B cell (primary cell): ENCODE measurements at regions not wholly inside any gene's neighbourhood (a gene's known extent, or its start where the extent isn't known, plus 50 kb on each side); places are given as distances from the start of the nearest gene placed in this dataset. TPM values are rescaled to one million over a fixed set of nuclear protein-coding genes. Genes with fewer than 3 reads are reported as not detected.
A peak's percentile ranks its signal among the peaks of the same experiment; 100 is the strongest.

ENCODE experiments used
- ATAC-seq: fragments of 200-7000 bp; cut with Tn5 transposase; one replicate; pipeline ENCODE4 v1.10.0; 2021; ENCODE audit warnings: low read depth, mild to moderate bottlenecking, moderate number of reproducible peaks, moderate library complexity
- CTCF ChIA-PET: fragments of 350-600 bp; sonication (Branson Sonifier 250); formaldehyde crosslinking; loops from one replicate; lab custom pipeline; 2021; ENCODE audit warnings: antibody characterized with exemption, inconsistent platforms; lab: Charles Lee
- POLR2A ChIA-PET: fragments of 350-600 bp; sonication (Branson Sonifier 250); formaldehyde crosslinking; loops from one replicate; lab custom pipeline; 2021; ENCODE audit warnings: antibody characterized with exemption; lab: Charles Lee
- DNase-seq: peaks from one replicate; pipeline ENCODE4 v3.0.0; 2013
- H2AFZ ChIP-seq: 2 replicates; pipeline ENCODE4 v1.6.1; 2012; ENCODE audit warnings: mild to moderate bottlenecking, low read depth, low read length; ENCODE audit not compliant: insufficient read depth, poor library complexity, severe bottlenecking
- H3K27ac ChIP-seq, 2 donors: 1 replicate in 1 of 2; 2 replicates in 1 of 2; pipeline ENCODE4 v1.5.1; 2012 to 2013; ENCODE audit warnings: low read length in 2 of 2, mild to moderate bottlenecking in 2 of 2, moderate library complexity in 1 of 2
- H3K27me3 ChIP-seq, 4 experiments: fragments of 200-600 bp in 1 of 4; sonication (generic) in 1 of 4; replicated peaks in 1 of 4; 1 replicate in 2 of 4; 2 replicates in 2 of 4; pipeline versions ENCODE4 v1.6.1 to v1.7.0; 2013 to 2016; ENCODE audit warnings: low read length in 3 of 4, mild to moderate bottlenecking in 2 of 4, mixed read lengths in 1 of 4, moderate library complexity in 1 of 4; ENCODE audit not compliant: insufficient read depth in 4 of 4, control insufficient read depth in 3 of 4; ENCODE audit errors: control extremely low read depth in 1 of 4
- H3K36me3 ChIP-seq, 2 experiments: replicated peaks in 1 of 2; 1 replicate in 1 of 2; 2 replicates in 1 of 2; pipeline versions ENCODE4 v1.6.1 to v1.7.1; 2013; ENCODE audit warnings: low read length in 1 of 2; ENCODE audit not compliant: insufficient read depth in 2 of 2, control insufficient read depth in 1 of 2; ENCODE audit errors: control extremely low read depth in 1 of 2, extremely low read depth in 1 of 2
- H3K4me1 ChIP-seq, 2 donors: fragments of 200-600 bp in 1 of 2; sonication (generic) in 1 of 2; 1 replicate in 1 of 2; 2 replicates in 1 of 2; pipeline versions ENCODE4 v1.5.1 to v1.6.1; 2013 to 2017; ENCODE audit warnings: low read length in 2 of 2; ENCODE audit not compliant: control insufficient read depth in 2 of 2, insufficient read depth in 2 of 2
- H3K4me2 ChIP-seq: replicated peaks from 2 replicates; pipeline ENCODE3; 2012; ENCODE audit warnings: mild to moderate bottlenecking, low read depth, low read length; ENCODE audit not compliant: poor library complexity, severe bottlenecking
- H3K4me3 ChIP-seq, 5 experiments: fragments of 200-600 bp in 1 of 5; sonication (generic) in 1 of 5; 1 replicate in 3 of 5; 2 replicates in 2 of 5; pipeline versions ENCODE4 v1.5.1 to v1.7.0; 2011 to 2016; ENCODE audit warnings: low read length in 4 of 5, mild to moderate bottlenecking in 4 of 5, low read depth in 2 of 5, control low read depth in 1 of 5, moderate library complexity in 1 of 5; ENCODE audit not compliant: insufficient read depth in 1 of 5; ENCODE audit errors: control extremely low read depth in 1 of 5, extremely low read depth in 1 of 5
- H3K79me2 ChIP-seq: fragments of 200-600 bp; sonication (generic); one replicate; pipeline ENCODE4 v1.6.0; 2016; ENCODE audit warnings: low read length; ENCODE audit not compliant: control insufficient read depth, insufficient read depth
- H3K9ac ChIP-seq: fragments of 200-600 bp; sonication (generic); 2 replicates; pipeline ENCODE4 v1.6.1; 2017; ENCODE audit warnings: mild to moderate bottlenecking, low read length, moderate library complexity
- H3K9me3 ChIP-seq, 3 donors: one replicate each; pipeline versions ENCODE4 v1.6.1 to v1.7.1; 2013; ENCODE audit warnings: low read length in 2 of 3; ENCODE audit not compliant: control insufficient read depth in 2 of 3, insufficient read depth in 1 of 3; ENCODE audit errors: control extremely low read depth in 1 of 3
- H4K20me1 ChIP-seq: 2 replicates; pipeline ENCODE4 v1.6.0; 2012; ENCODE audit warnings: mild to moderate bottlenecking, low read length; ENCODE audit not compliant: insufficient read depth, control insufficient read depth, poor library complexity, severe bottlenecking
- H3K27ac Mint-ChIP-seq: one replicate; pipeline ENCODE4 v1.8.0; 2021; ENCODE audit warnings: mixed read lengths
- H3K27me3 Mint-ChIP-seq: one replicate; pipeline ENCODE4 v1.8.0; 2021; ENCODE audit warnings: mixed read lengths
- H3K4me1 Mint-ChIP-seq: one replicate; pipeline ENCODE4 v1.8.0; 2021; ENCODE audit warnings: mixed read lengths
- H3K4me3 Mint-ChIP-seq: one replicate; pipeline ENCODE4 v1.8.0; 2021; ENCODE audit warnings: mixed read lengths
- H3K9me3 Mint-ChIP-seq: one replicate; pipeline ENCODE4 v1.8.0; 2022; ENCODE audit warnings: mixed read lengths; ENCODE audit not compliant: insufficient read depth
- CTCF ChIP-seq: fragments of 200-600 bp; IDR thresholded peaks from one replicate; pipeline ENCODE4 v1.8.0; 2022; ENCODE audit warnings: antibody characterized with exemption, mild to moderate bottlenecking
- EZH2 ChIP-seq: IDR thresholded peaks from 2 replicates; pipeline ENCODE4 v1.6.1; 2012; ENCODE audit warnings: borderline replicate concordance, low read depth, mild to moderate bottlenecking, moderate library complexity, low read length; ENCODE audit not compliant: insufficient read depth, poor library complexity, severe bottlenecking
- WGBS: methylation state at CpG from one replicate; pipeline ENCODE4 v1.1.5; 2013; ENCODE audit warnings: missing lambda C conversion rate; ENCODE audit not compliant: insufficient coverage; 5-methylcytosine and 5-hydroxymethylcytosine counted together
- intact Hi-C: fragments of 100-400 bp; cut with micrococcal nuclease; formaldehyde crosslinking; loops from one replicate; pipeline ENCODE4 v1.10.0; 2022
- small RNA-seq: library from RNA; depleted of rRNA; stranded (forward); fragments of <200 nt; gene quantifications from one replicate; pipeline ENCODE3, GENCODE V24; 2012; ENCODE audit warnings: low replicate concordance, low read depth; ENCODE audit not compliant: insufficient read length

- Histone ChIP-seq H2AFZ (peak overlapping the region; percentile 61), H3K4me2 (peak overlapping the region; percentile 37), H3K9ac (no peak overlapping the region), H3K27ac (no peak overlapping the region), H3K9me3 (no peaks in the 10 kb centered on the region), H3K79me2 (no peaks in the 10 kb centered on the region), H3K36me3 (no peaks in the 10 kb centered on the region), H4K20me1 (no peaks in the 10 kb centered on the region), H3K27me3 (no peaks in the 10 kb centered on the region), H3K4me1 (peaks cover 50 to 51% of the 10 kb centered on the region in 2 donors), H3K4me3 (no peak overlapping the region)
- no peak for TF ChIP-seq EZH2
- TF ChIP-seq CTCF: no peak
- H3K9me3 Mint-ChIP-seq: no peaks in the 10 kb centered on the region
- ChIA-PET POLR2A (interaction anchor here (0.6 kb wide), 1 partner anchor 9 kb away, joined by 6 read pairs; no protein-coding TSS in a partner anchor), CTCF (no interaction called here)
- no peak for DNase-seq
- 94% methylated on average over 4 of the region's 7 CpGs for WGBS
- intact Hi-C loops: no loop called here
- H3K27ac Mint-ChIP-seq: peak overlapping the region; percentile 100
- no peaks in the 10 kb centered on the region for H3K27me3 Mint-ChIP-seq
- ATAC-seq: no peak
- peaks cover 55% of the 10 kb centered on the region for H3K4me1 Mint-ChIP-seq
- H3K4me3 Mint-ChIP-seq: no peak overlapping the region
These were observed 50.1 kb upstream of the SIAH1 start for GRCh38 chr16:48435318-48435680.

Small RNA genes lying in the stretch of these regions (small RNA-seq; reads per million reads assigned to genes)
- not detected for gene AC026470.1
